ENCODE measurements at regions not wholly inside any gene's neighbourhood (a gene's known extent, or its start where the extent isn't known, plus 50 kb on each side); places are given as distances from the start of the nearest gene placed in this dataset.

GRCh38 chr18:49658823-49659404 lies 97.1 kb downstream of the LIPG start:
- FAIRE-seq (no peak), ATAC-seq (no peak), DNase-seq (no peak)
- Histone ChIP-seq H3K9me3 (no peaks in the 10 kb centered on the region), H3K27ac (no peak overlapping the region), H3K4me1 (no peaks in the 10 kb centered on the region), H3K36me3 (no peaks in the 10 kb centered on the region), H3K27me3 (no peaks in the 10 kb centered on the region), H3K4me3 (no peak overlapping the region)
- TF ChIP-seq, protein P1, sequence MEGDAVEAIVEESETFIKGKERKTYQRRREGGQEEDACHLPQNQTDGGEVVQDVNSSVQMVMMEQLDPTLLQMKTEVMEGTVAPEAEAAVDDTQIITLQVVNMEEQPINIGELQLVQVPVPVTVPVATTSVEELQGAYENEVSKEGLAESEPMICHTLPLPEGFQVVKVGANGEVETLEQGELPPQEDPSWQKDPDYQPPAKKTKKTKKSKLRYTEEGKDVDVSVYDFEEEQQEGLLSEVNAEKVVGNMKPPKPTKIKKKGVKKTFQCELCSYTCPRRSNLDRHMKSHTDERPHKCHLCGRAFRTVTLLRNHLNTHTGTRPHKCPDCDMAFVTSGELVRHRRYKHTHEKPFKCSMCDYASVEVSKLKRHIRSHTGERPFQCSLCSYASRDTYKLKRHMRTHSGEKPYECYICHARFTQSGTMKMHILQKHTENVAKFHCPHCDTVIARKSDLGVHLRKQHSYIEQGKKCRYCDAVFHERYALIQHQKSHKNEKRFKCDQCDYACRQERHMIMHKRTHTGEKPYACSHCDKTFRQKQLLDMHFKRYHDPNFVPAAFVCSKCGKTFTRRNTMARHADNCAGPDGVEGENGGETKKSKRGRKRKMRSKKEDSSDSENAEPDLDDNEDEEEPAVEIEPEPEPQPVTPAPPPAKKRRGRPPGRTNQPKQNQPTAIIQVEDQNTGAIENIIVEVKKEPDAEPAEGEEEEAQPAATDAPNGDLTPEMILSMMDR (IDR thresholded peaks at IDR 0.05), result no peak
- WGBS, 2 donors, result 60 to 70% methylated on average over 6 of the region's 6 CpGs
- intact Hi-C loops (cut with DNase I), result no loop called here

DNA sequence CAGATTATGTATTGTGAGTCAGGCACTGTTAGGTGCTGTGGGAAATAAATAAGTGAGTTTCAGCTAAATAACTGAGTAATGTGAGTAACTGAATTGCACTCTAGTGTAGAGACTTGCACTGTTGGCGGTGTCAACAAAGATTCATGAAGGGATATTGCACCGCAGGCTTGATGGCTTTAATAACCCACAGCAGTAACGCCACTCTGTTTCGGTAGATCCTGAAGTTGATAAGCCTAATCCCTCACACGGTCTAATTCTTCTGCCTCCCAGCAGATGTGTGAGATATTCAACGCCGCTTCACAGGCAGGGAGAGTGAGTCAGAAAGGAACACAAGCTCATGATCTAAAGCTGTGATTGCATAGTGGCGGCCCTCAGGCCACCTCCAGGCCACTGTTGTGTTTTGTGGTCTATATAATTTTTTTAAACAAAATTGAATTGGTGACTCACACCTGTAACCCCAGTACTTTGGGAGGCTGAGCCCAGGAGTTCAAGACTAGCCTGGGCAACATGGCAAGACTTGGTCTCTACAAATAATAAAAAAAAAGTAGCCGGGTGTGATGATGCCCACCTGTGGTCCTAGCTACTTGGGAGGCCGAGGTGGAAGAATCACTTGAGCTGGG lies 94.3 kb downstream of the LIPG start:
- Histone ChIP-seq H3K4me1 (no peaks in the 10 kb centered on the region), H3K36me3 (no peaks in the 10 kb centered on the region), H3K9me3 (no peaks in the 10 kb centered on the region), H3K4me3 (no peak overlapping the region), H3K27ac (no peak overlapping the region), H3K27me3 (no peaks in the 10 kb centered on the region)
- FAIRE-seq, result no peak
- intact Hi-C loops (cut with DNase I), result no loop called here
- WGBS, 2 donors, result 83 to 86% methylated on average over 10 of the region's 10 CpGs
- TF ChIP-seq, protein P1 (IDR thresholded peaks at IDR 0.05), result no peak
- DNase-seq, result no peak
- ATAC-seq, result no peak

DNA sequence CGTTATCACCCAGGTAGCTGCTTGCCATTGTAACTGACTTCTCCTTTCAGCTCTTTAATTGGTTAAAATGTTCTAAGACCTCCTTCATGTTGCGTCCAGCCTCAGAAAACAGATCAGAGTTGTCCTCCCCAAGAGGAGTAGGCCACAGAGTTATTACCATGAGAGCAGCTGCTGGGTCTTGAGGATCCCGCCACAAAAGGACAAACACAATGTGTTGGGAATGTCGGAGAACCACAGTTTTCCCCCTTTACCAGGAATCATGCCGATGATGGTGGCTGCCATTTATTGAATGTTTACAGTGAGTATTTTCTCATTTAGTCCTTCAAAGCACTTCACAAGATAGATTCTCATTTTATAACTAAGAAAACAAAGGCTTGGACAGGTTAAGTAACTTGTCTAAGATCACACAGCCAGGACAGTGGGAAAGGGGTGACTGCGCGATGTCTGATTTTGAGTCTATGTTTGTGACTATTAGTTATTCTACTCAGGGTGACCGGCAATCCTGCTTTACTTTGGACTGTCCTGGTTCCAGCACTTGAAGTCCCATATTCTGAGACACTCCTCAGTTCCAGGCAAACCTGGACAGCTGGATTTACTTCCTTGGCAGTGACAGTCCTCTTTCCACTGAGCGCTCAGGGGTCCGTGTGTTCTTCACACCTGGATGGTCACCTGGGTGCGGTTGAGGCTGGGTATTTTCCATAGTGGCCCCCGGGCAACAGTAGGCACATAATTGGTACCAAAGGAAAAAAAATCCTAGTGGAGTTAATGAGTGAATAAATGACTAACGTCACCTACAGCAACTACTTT lies 93.6 kb downstream of the LIPG start:
- ATAC-seq, result no peak
- H3K27me3 ChIP-seq, result no peaks in the 10 kb centered on the region
- no peak overlapping the region for H3K4me3 ChIP-seq
- H3K4me1 ChIP-seq, result no peaks in the 10 kb centered on the region
- no peaks in the 10 kb centered on the region for H3K9me3 ChIP-seq
- FAIRE-seq, result no peak
- no peak overlapping the region for H3K27ac ChIP-seq
- TF ChIP-seq, protein P1 (IDR thresholded peaks at IDR 0.05), result no peak
- intact Hi-C loops (cut with DNase I), result no loop called here
- 91 to 92% methylated on average over 13 of the region's 13 CpGs for WGBS, 2 donors
- H3K36me3 ChIP-seq, result no peaks in the 10 kb centered on the region
- no peak for DNase-seq

GRCh38 chr18:49654347-49654746 lies 92.5 kb downstream of the LIPG start:
- Histone ChIP-seq H3K4me1 (no peaks in the 10 kb centered on the region), H3K4me3 (no peak overlapping the region), H3K27ac (no peak overlapping the region), H3K36me3 (no peaks in the 10 kb centered on the region), H3K27me3 (no peaks in the 10 kb centered on the region), H3K9me3 (no peaks in the 10 kb centered on the region)
- FAIRE-seq (no peak), ATAC-seq (no peak), DNase-seq (no peak)
- intact Hi-C loops (cut with DNase I), result no loop called here
- TF ChIP-seq, protein P1 (IDR thresholded peaks at IDR 0.05), result no peak
- WGBS, 2 donors, result 96 to 98% methylated on average over 2 of the region's 2 CpGs

All from pancreas (tissue), 10 donors.